ENCODE measurements at regions not wholly inside any gene's neighbourhood (a gene's known extent, or its start where the extent isn't known, plus 50 kb on each side); places are given as distances from the start of the nearest gene placed in this dataset.

DNA sequence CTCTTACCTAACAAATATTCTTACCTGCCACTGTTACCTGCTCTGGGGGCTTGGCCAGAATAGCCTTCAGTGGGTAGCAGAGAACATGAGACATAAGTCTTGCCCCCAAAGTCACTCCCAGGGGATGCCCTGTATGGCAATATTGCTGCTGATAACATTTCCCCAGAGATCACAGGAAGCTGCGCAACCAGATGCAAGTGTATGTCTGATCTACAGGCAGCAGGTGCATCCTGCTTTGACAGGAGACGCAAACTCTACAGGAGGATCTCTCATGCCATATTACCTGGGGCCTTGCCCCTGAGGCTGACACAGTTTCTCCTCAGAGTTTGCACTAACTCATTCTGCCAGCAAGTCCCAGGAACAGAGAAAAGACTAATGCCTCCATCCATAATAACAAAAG, 174.4 kb upstream of the LPP start:
- Histone ChIP-seq H3K4me3 (no peak overlapping the region), H3K9me3 (peaks cover 4% of the 10 kb centered on the region), H3K27me3 (replicated peaks; ENCODE audit: insufficient read depth) (no peaks in the 10 kb centered on the region), H3K4me1 (ENCODE audit: control insufficient read depth in 1 of 2, low read depth in 2 of 2) (no peaks in the 10 kb centered on the region), H3K27ac (no peak overlapping the region), H3K36me3 (no peaks in the 10 kb centered on the region)
- no peak for DNase-seq (ENCODE audit: low spot score)
- no peak for ATAC-seq (ENCODE audit: insufficient number of reproducible peaks, low FRiP score, low read depth)
- TF ChIP-seq, protein P1, sequence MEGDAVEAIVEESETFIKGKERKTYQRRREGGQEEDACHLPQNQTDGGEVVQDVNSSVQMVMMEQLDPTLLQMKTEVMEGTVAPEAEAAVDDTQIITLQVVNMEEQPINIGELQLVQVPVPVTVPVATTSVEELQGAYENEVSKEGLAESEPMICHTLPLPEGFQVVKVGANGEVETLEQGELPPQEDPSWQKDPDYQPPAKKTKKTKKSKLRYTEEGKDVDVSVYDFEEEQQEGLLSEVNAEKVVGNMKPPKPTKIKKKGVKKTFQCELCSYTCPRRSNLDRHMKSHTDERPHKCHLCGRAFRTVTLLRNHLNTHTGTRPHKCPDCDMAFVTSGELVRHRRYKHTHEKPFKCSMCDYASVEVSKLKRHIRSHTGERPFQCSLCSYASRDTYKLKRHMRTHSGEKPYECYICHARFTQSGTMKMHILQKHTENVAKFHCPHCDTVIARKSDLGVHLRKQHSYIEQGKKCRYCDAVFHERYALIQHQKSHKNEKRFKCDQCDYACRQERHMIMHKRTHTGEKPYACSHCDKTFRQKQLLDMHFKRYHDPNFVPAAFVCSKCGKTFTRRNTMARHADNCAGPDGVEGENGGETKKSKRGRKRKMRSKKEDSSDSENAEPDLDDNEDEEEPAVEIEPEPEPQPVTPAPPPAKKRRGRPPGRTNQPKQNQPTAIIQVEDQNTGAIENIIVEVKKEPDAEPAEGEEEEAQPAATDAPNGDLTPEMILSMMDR (IDR thresholded peaks at IDR 0.05) = no peak

GRCh38 chr3:187980861-187981260, 173.1 kb upstream of the LPP start:
- Histone ChIP-seq H3K4me1 (ENCODE audit: control insufficient read depth in 1 of 2, low read depth in 2 of 2) (no peaks in the 10 kb centered on the region), H3K9me3 (peaks cover 4% of the 10 kb centered on the region)
- no peak for DNase-seq (ENCODE audit: low spot score)

DNA sequence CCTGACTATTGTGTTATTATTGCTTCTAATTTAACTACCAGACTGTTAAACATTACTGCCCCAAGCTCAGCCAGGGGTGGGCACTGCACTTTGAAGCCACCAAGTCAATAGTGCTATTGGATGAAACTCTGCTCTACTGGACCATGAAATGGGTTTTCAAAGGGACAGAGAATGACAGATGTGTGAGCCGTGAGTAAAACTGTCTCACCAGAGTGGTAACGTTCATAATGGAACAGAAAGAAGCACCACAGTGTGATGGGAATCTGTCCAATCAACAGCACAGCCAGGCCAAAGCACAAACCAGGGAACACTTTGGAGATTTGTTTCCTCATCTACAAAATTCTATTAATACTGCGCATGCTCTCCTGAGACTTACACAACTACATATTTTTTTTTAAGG, 171.8 kb upstream of the LPP start:
- ATAC-seq (ENCODE audit: insufficient number of reproducible peaks, low FRiP score, low read depth) (no peak), DNase-seq (ENCODE audit: low spot score) (no peak)
- Histone ChIP-seq H3K27ac (no peak overlapping the region), H3K9me3 (peaks cover 4% of the 10 kb centered on the region), H3K36me3 (no peaks in the 10 kb centered on the region), H3K4me1 (ENCODE audit: control insufficient read depth in 1 of 2, low read depth in 2 of 2) (no peaks in the 10 kb centered on the region), H3K4me3 (no peak overlapping the region), H3K27me3 (replicated peaks; ENCODE audit: insufficient read depth) (no peaks in the 10 kb centered on the region)
- TF ChIP-seq, protein P1 (IDR thresholded peaks at IDR 0.05) = no peak

More at GRCh38 chr3:187980861-187981260, 173.1 kb upstream of the LPP start:
- no peak overlapping the region for H3K27ac ChIP-seq
- H3K4me3 ChIP-seq = no peak overlapping the region
- TF ChIP-seq, protein P1 (IDR thresholded peaks at IDR 0.05) = no peak
- H3K36me3 ChIP-seq = no peaks in the 10 kb centered on the region
- ATAC-seq (ENCODE audit: insufficient number of reproducible peaks, low FRiP score, low read depth) = no peak
- no peaks in the 10 kb centered on the region for H3K27me3 ChIP-seq (replicated peaks; ENCODE audit: insufficient read depth)

GRCh38 chr3:187983484-187984124, 170.4 kb upstream of the LPP start:
- Histone ChIP-seq H3K27ac (no peak overlapping the region), H3K36me3 (no peaks in the 10 kb centered on the region), H3K27me3 (replicated peaks; ENCODE audit: insufficient read depth) (no peaks in the 10 kb centered on the region), H3K4me1 (ENCODE audit: control insufficient read depth in 1 of 2, low read depth in 2 of 2) (no peaks in the 10 kb centered on the region), H3K4me3 (no peak overlapping the region), H3K9me3 (no peaks in the 10 kb centered on the region)
- DNase-seq (ENCODE audit: low spot score) (no peak), ATAC-seq (ENCODE audit: insufficient number of reproducible peaks, low FRiP score, low read depth) (no peak)
- TF ChIP-seq, protein P1 (IDR thresholded peaks at IDR 0.05) = no peak

GRCh38 chr3:187985647-187986046, 168.3 kb upstream of the LPP start:
- Histone ChIP-seq H3K4me1 (ENCODE audit: control insufficient read depth in 1 of 2, low read depth in 2 of 2) (no peaks in the 10 kb centered on the region), H3K36me3 (no peaks in the 10 kb centered on the region), H3K4me3 (no peak overlapping the region), H3K27ac (no peak overlapping the region), H3K27me3 (replicated peaks; ENCODE audit: insufficient read depth) (no peaks in the 10 kb centered on the region), H3K9me3 (no peaks in the 10 kb centered on the region)
- DNase-seq (ENCODE audit: low spot score) (no peak), ATAC-seq (ENCODE audit: insufficient number of reproducible peaks, low FRiP score, low read depth) (no peak)
- TF ChIP-seq, protein P1 (IDR thresholded peaks at IDR 0.05) = no peak
